ENCODE measurements at regions not wholly inside any gene's neighbourhood (a gene's known extent, or its start where the extent isn't known, plus 50 kb on each side); places are given as distances from the start of the nearest gene placed in this dataset.

DNA sequence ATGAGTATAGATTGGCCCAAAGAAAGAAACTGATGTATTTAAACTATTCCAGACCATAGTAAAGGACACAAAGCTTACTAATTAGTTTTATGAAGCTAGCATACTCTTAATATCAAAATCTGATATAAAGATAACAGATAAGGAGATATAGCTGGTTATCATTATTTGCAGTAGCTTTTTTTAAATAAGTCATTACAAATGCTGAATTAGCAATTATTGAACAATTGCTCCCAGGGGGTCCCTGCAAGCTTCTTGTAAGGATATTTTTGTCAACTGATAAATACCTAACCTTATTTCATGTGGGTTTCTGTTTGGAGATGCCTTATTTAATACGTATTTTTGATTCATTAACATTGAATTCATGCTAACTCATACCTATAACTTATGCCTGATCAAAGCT is 99.0 kb downstream of the RAB18 start:
- 86 to 91% methylated on average over 1 of the region's 1 CpG for WGBS, 2 donors
- Histone ChIP-seq H3K4me3 (no peak overlapping the region), H3K4me1 (peaks cover 0 to 17% (median 0%) of the 10 kb centered on the region in 9 donors), H3K36me3 (no peaks in the 10 kb centered on the region), H3K27ac (no peak overlapping the region), H3K27me3 (no peaks in the 10 kb centered on the region), H3K9me3 (peaks cover 0 to 8% (median 0%) of the 10 kb centered on the region in 11 donors)
- DNase-seq, result no peak
- intact Hi-C loops (cut with DNase I), result no loop called here
- no peak for ATAC-seq
- TF ChIP-seq CTCF (IDR thresholded peaks at IDR 0.05), result no peak

DNA sequence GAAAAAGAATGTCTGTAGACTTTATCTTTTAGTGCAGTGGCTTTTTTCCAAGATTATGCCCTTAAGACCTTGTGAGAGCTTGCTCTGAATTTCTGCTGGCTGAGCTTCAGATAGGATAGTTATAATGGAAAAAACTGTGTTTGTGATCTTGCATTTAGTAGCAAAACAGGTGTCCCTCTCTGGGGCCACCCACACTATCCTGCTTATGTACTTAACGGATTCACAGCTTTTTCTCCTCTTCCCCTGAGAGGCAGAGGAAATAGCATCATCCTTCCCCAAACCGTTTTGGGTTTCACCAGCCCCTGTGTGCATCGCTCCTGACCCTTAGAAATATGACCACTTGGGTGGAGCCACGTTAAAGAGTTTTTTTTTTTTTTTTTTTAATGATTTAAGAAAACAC is 101.2 kb downstream of the RAB18 start:
- Histone ChIP-seq H3K27me3 (no peaks in the 10 kb centered on the region), H3K4me1 (peaks cover 0 to 17% (median 0%) of the 10 kb centered on the region in 9 donors), H3K4me3 (no peak overlapping the region), H3K9me3 (peaks cover 0 to 8% (median 0%) of the 10 kb centered on the region in 11 donors), H3K27ac (no peak overlapping the region), H3K36me3 (no peaks in the 10 kb centered on the region)
- no peak for TF ChIP-seq CTCF (IDR thresholded peaks at IDR 0.05)
- 39 to 63% methylated on average over 4 of the region's 4 CpGs for WGBS, 2 donors
- intact Hi-C loops (cut with DNase I), result no loop called here
- DNase-seq, result peak in 1 of 2 donors; percentile 12
- ATAC-seq, result peak in 3 of 8 donors; percentile 22 to 53 (median 51)

DNA sequence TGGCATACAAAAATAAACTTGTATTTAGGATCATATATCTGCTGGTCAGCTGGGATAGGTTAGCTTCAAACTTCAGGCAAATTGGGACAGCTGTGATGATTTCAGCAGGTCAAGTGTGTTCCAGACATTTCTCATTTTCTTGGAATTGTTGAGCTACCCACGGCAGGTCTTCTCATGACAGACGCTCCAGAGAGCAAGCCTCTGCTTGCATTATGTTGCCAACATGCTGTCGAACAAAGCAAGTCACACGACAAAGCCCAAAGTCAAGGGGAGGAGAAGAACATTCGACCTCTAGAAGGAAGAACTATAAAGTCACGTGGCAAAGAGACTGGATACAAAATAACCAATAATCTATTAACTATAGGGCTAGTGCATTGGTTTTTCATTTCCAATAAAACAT is 103.5 kb downstream of the RAB18 start:
- no peak for DNase-seq
- Histone ChIP-seq H3K36me3 (no peaks in the 10 kb centered on the region), H3K27me3 (no peaks in the 10 kb centered on the region), H3K4me1 (peaks cover 0 to 9% (median 0%) of the 10 kb centered on the region in 9 donors), H3K9me3 (peaks cover 0 to 8% (median 0%) of the 10 kb centered on the region in 11 donors), H3K4me3 (no peak overlapping the region), H3K27ac (no peak overlapping the region)
- TF ChIP-seq CTCF (IDR thresholded peaks at IDR 0.05), result no peak
- ATAC-seq, result no peak
- 50 to 56% methylated on average over 6 of the region's 6 CpGs for WGBS, 2 donors
- intact Hi-C loops (cut with DNase I), result no loop called here

- no peak overlapping the region for H3K4me3 ChIP-seq
- H3K36me3 ChIP-seq, result no peaks in the 10 kb centered on the region
- DNase-seq (no peak), ATAC-seq (peak in 2 of 8 donors; percentile 34 to 56)
- H3K27me3 ChIP-seq, result no peaks in the 10 kb centered on the region
- intact Hi-C loops (cut with DNase I), result no loop called here
- H3K27ac ChIP-seq, result no peak overlapping the region
- H3K4me1 ChIP-seq, result peaks cover 0 to 3% (median 0%) of the 10 kb centered on the region in 9 donors
- TF ChIP-seq CTCF (IDR thresholded peaks at IDR 0.05), result no peak
- H3K9me3 ChIP-seq, result no peaks in the 10 kb centered on the region
- WGBS, 2 donors, result 72 to 81% methylated on average over 3 of the region's 3 CpGs
These were observed 107.1 kb downstream of the RAB18 start for GRCh38 chr10:27611236-27611635.

Data from heart right ventricle (tissue), 16 donors.